HG02759 (cell line): ENCODE measurements at regions not wholly inside any gene's neighbourhood (a gene's known extent, or its start where the extent isn't known, plus 50 kb on each side); places are given as distances from the start of the nearest gene placed in this dataset.
A peak's percentile ranks its signal among the peaks of the same experiment; 100 is the strongest.
"Not testable (repeated sequence)": the region's sequence is repeated elsewhere in the genome, so short reads cannot be mapped to it uniquely, and the experiment has no call there.

ENCODE experiments used
- ATAC-seq: cut with Tn5 transposase; IDR thresholded peaks from one replicate; pipeline ENCODE4 v1.9.1; 2021; ENCODE audit warnings: mild to moderate bottlenecking, moderate library complexity; ENCODE audit not compliant: unreplicated experiment

DNA sequence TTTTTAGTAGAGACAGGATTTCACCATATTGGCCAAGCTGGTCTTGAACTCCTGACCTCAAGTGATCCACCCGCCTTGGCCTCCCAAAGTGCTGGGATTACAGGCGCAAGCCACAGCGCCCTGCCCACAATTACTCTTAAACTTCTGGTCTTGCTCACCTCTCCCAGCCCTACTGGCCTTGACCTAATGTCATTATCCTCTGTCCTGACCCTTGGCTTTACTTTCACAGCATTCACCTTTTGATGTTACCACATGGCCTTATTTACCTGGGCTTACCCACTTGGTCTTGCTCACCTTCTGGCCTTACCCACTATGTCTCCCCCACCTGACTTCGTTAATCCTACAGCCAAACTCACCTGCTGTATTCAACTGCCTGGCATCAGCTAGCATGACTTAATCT lies 105.9 kb downstream of the IL12A start:
- no peak for ATAC-seq

DNA sequence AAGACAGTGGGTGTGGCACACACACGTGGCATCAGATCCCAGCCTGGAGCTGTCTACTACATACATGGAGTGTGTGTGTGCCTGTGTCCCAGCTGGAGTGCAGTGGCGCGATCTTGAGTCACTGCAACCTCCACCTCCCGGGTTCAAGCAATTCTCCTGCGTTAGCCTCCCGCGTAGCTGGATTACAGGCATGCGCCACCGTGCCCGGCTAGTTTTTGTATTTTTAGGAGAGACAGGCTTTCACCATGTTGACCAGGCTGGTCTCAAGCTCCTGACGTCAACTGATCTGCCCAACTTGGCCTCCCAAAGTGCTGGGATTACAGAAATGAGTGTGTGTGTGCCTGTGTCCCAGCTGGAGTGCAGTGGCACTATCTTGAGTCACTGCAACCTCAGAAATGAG lies 108.8 kb downstream of the IL12A start:
- ATAC-seq = no peak

DNA sequence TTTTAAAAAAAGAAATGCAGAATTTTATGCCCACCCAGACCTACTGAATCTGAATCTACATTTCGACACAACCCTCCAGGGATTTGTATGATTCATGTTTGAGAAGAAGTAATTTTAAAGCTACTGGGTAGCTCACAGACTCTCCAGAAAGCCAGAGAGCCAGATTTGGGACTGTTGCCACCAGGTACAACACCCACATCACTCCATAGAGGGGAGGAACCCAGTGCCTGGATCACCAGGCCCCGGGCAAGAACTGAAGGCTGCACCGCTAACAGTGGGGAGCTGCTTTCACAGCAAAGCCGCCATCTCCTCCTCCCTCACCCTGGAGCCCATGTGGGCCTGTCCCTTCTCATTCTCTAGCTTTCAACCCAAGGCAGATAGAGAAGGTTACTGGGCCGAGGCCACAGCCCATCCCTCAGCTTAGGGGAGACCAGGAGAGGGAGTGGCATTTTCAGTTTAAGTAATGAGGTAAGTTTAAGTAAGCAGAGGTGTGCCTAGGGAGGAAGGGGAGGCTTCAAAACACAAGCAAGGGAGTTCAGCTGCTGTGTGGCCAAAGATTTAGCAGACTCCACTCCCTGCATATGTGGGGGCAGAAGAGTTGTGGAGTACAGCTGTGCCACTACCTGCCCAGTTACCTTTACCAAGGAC lies 109.8 kb downstream of the IL12A start:
- ATAC-seq = peak; percentile 30

DNA sequence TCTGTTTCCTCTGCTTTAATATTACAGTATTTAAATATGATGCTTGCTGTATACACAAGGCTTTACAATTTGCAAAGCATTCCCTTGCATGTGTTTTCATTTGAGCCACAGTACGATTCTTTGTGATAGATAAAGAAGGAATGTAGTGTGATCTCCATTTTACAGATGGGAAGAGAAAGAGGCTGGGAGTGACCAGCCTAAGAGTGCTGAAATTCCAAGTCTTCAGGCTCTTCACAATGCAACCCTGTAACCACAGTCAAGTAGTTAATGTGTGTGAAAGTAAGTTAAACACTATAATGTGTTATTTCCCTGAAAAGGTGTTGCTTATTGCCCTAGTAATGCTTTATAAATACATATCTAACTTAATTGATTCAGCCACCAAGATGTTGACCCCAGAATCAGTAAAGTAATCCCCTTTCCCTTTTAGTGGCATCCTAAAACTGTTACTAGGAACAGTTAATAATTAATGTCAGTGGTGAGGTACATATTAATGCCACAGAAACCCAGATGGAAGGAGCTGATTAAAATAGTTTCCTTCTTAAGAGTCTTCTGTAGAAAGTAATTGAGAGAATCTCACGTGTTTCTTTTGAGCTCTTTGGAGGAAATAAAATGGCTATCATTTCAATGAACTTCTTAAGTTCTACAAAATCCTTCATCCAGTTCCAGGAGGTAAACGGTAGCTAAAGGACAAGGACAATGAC lies 110.4 kb downstream of the IL12A start:
- no peak for ATAC-seq

DNA sequence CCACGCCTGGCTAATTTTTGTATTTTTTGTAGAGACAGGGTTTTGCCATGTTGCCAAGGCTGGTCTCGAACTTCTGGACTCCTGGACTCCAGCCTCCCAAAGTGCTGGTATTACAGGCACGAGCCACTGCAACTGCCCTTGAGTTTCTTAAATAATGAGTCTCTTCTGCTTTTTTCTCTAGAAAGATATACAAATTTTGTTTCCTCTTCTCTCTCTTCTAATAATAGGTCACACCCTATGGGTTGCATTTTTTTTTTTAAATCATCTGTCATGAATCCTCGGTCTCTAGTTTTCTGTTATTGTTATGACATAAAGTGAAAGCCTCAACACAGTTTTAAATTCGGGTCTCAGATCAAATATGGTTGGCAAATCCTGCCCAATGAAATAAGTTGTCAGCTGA lies 111.2 kb downstream of the IL12A start:
- ATAC-seq = no peak

DNA sequence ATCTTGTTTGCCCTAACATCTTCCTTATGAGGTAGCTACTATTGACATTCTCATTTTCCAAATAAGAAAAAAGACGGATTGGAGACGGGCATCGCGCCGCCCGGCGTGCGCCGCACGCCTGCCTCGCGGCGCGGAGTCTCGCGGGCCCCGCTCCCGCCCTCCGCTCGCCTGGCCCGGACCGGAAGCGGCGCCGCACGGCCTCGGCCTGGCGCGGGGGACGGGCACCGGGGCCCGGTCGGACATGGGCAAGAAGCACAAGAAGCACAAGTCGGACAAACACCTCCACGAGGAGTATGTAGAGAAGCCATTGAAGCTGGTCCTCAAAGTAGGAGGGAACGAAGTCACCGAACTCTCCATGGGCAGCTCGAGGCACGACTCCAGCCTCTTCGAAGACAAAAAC lies 112.0 kb downstream of the IL12A start:
- no peak for ATAC-seq

DNA sequence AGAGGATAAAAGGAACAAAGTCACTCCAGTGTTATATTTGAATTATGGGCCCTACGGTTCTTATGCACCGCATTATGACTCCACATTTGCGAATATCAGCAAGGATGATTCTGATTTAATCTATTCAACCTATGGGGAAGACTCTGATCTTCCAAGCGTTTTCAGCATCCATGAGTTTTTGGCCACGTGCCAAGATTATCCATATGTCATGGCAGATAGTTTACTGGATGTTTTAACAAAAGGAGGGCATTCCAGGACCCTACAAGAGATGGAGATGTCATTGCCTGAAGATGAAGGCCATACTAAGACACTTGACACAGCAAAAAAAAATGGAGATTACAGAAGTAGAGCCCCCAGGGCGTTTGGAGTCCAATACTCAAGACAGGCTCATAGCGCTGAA lies 113.4 kb downstream of the IL12A start:
- not testable (repeated sequence) for ATAC-seq

DNA sequence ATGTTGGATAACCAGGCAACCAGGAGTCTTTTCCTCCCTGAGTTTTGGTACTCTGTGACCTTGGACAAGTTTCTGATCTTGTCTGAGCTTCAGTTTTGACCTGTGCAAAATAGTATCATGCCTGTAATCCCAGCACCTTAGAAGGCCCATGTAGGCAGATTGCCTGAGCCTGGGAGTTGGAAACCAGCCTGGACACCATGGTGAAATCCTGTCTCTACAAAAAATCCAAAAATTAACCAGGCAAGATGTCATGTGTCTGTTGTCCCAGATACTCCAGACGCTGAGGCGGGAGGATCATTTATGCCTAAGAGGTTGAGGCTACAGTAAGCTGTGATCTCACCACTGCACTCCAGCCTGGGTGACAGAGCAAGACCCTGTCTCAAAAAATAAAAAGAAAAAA lies 114.8 kb downstream of the IL12A start:
- no peak for ATAC-seq

DNA sequence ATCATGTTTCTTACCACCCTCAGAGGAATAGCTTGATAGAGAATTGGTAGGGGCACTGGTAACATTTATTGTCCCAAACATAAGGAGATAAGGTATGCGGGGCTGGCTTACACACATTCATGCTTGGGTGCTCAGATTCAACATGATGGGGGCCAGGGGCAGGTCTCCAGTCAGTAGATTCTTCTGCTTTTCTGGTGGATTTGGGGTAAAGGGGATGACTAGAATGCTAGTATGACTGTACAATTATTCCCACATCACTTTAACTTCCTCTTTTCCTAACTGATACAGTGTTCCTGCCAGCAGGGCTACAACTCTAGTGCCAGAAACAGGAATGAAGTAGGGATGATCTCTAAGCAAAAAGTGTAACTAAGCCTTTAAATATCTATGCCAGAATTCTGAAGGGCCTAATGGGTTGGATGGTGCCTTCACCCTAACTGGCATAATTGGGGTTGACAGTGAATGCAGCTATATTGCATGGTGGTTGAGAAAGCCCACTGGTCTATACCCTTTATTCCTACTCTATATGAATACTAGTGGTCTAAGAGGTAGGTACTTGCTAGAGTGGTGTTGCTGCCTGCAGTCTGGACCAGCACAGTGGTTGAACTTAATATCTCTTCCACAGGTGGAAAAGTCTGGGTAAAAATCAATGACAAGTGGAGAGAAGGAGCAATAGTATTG lies 117.4 kb downstream of the IL12A start:
- peak; percentile 64 for ATAC-seq

DNA sequence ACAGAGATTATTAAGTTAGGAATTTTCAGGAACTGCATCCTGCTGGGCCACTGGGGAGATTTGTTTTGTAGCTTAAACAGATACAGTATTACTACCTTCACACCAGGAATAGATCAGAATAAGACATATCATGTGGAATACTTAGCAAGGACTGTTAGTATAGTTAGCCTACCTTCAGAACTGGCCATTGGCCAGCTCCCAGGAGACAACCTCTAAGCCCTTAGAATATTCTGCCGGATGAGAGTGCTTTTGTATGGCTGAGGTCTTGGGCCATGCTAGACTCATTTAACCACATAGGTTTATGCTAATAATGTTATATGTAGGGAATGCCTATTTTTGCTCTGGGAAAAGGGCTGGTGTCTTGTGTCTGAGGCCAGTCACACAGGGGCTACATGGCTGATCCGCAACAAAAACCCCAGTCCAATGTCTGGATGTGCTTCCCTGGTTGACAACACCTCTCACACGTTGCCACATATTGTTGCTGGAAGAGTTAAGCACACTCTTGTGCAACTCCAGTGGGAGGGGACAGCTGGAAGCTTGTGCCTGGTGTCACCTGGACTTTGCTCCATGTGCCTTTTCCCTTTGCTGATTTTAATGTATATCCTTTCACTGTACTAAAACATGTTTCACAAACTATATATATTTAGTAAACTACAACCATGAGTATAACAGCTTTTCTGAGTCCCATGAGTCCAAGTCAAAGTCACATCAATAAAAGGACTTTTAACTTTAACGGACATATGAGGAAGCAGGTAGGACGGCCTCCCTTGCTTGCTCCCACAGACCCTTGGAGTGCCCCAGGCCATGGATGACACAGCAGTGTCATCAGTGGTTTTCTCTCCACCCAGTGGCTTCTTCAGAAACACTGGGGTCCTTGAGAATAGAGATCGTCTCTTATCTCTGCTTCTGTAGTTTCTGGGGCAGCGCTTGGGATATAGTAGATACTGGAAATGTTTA lies 118.0 kb upstream of the C3orf80 start:
- no peak for ATAC-seq

DNA sequence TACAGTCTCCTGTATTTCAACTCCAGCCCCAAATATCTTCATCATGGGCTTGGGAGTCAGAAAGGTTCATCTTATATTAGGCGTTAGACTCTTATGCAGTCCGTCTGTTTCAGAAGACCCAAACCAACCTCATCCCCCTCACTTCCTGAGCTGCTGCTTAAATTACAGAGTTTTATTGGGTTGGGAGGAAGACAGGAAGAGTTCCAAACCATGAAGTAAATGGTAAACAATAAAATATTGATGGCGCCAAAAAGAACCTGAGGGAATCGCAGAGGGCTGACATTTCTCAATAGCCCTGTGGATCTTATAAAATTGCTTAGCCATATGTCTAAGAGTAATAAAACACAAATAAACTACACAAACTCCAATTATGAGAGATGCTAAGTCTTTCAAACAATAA lies 116.9 kb upstream of the C3orf80 start:
- no peak for ATAC-seq

DNA sequence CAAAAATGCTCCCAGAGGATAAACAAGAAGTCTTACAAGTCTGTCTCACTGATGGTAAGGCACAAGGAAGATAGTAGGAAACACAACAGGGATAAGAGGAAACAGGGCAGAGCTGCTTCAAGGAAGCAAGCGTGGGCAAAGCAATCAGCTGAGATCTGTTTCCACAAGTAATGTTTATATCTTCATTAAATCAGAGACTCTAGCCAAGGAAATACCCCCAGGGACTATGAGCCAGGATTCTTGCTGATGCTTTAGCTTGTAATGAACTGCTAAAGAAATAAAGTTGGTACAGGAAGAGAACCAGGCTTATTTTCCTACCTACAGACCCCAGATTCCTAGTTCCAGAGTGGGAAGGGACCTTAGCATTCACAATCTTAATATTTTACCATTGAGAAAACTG lies 112.7 kb upstream of the C3orf80 start:
- no peak for ATAC-seq

DNA sequence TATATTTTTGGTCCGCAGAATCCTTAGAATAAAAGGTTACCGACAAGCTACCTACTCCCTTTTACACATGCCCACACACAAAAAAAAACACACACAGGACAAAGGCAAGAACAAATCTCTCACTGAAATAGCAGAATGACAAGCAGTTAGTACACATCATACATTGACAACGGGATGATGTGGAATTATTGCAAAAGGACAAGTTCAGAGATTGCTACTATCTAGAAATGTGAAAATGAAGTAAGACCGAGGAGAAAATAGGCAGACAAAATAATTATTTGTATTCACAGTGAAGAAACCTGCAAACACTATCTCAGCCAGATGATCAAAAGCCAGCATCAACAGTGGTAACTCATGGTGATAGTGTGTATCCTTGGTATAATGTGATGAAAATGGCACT lies 112.2 kb upstream of the C3orf80 start:
- ATAC-seq = no peak

DNA sequence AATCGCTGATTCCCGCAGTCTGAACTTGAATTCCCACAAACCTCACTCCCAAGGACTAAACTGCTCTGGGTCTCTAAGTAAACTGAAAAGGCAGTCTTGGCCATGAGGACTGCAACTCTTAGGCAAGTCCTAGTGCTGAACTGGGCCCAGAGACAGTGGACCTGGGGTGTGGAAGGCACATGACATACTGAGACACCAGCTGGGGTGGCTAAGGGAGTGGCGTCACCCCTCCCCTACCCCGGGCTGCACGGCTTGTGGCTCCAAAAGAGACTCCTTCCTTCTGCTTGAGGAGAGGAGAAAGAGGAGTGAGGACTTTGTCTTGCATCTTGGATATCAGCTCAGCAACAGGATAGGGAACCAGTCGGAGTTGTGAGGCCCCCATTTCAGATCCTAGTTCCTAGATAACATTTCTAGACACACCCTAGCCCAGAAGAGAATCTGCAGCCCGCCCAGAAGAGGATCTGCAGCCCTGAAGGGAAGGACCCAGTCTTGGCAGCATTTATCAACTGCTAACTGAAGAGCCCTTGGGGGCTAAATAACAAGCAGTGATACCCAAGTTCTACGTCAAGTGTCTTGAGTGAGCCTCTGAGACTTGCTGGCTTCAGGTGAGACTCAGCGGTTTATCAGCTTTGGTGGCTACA lies 110.7 kb upstream of the C3orf80 start:
- ATAC-seq = no peak

DNA sequence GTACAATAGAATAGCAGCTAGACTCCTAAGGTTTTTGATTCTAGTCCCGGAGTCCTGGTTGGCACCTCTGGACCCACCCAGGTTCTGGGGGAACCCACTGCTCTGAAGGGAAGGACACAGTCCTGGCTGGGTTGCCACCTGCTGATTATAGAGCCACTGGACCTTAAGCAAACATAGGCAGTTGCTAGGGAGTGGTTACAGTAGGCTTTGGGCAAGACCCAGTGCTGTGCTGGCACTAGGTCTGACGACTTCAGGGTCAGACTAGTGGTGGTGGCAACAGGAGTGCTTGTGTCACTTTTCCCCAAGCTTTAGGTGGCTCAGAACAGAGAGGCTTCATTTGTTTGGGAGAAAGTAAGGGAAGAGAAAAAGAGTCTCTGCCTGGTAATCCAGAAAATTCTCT lies 109.8 kb upstream of the C3orf80 start:
- ATAC-seq = no peak

DNA sequence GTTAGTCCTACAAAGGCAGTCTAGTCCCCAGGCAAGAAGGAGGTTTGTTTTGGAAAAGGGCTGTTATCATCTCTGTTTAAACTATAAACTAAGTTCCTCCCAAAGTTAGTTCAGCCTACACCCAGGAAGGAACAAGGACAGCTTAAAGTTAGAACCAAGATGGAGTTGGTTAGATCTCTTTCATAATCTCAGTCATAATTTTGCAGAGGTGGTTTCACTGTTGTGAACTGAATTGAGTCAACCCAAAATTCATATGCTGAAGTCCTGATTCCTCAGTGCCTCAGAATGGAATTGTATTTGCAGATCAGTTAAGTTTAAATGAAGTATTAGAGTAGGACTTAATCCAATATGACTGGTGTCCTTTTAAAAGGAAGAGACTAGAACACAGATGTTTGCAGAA lies 101.0 kb upstream of the C3orf80 start:
- ATAC-seq = no peak

DNA sequence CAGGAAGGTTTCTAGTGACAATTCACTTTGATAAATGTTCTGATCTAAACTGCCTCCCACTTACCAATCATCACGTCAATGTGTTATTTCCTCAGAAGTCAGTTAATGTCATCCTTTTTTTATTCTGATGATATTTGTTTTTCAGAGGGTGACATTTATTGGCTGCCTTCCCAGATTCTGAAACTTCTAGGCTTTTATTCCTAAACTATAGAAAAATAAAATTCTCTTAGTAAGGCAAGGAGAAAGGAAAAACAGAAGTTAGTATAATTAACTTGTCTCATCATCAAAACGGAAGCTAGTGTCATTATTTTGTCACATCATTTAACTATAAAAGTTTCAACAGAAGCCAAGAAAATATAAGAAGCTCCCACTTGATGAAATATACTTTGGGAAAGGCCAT lies 100.0 kb upstream of the C3orf80 start:
- no peak for ATAC-seq

DNA sequence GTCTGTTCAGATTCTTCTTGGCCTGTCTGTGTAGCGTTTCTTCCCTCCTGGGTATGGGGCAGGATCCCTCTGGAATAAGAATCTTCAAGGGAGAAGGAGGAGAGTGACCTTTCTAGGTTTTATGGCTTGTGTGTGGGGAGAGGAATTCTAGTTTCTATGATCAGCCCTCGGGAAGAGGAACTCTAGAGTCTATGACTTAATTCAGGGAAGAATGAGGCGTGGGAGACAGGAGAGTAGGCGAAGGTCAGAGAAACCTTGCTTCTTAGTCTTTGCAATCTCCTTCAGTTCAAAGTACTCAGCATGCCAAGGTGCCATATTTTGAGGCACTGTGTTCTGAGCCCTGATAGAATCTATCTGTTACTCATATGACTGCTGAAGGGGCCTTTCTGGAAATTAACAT lies 99.2 kb upstream of the C3orf80 start:
- ATAC-seq = no peak

DNA sequence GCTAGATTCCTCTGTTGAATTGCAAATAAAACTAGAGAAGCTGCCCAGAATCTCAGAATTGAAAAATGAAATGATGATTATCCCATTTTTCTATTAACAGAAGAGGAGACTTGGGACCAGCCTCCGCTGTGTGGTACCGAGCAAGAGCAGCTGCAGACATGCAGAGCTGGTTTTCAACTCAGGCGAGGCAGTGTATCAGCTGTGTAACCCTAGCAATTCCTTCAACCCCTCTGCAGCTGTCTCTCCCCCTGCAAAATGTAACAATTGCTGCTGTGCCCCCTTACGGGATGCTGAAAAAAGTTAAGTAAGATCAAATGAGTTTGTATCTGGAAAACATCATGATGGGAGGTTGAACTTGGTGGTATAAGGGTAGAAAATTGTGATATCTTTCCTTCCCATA lies 98.5 kb upstream of the C3orf80 start:
- ATAC-seq = no peak

DNA sequence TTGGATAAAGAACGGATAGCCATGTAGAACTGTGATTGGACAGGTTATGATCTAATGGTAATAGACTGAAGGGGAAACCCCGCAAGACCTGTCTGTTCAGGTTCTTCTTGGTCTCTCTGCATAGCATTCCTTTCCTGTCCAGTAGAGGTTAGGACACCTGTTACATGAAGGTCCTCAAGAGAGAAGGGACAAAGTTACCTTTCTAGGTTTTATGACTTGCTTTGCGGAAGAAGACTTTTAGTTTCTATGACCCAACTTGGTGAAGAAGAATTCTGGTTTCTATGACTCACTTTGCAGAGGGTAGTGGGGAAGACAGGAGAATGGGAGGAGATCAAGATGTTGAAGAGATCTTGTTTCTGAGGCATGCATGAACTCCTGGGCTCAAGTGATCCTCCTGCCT lies 97.9 kb upstream of the C3orf80 start:
- no peak for ATAC-seq

DNA sequence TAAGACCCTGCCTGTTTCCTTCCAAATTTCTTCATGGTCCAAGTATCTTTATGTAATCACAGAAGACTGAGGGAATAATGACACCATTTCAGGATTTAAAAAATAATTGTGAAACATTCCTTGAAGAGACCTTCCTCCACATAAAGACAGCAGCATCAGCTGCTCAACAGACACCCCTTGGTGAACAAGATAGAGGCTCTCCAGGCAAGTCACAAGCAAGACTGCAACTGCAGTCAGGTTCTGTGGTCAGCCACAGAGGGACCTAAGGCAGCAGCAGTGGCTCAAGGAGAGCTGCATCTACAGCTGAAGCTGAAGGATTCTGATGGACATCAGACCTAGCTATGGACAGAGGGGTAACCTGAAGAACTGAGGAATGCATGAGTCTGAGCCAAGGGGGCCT lies 97.2 kb upstream of the C3orf80 start:
- no peak for ATAC-seq
